ELR (cell line): ENCODE measurements at regions not wholly inside any gene's neighbourhood (a gene's known extent, or its start where the extent isn't known, plus 50 kb on each side); places are given as distances from the start of the nearest gene placed in this dataset.
A peak's percentile ranks its signal among the peaks of the same experiment; 100 is the strongest.

Experiments used
- DNase-seq: peaks from one replicate; pipeline ENCODE4 v3.0.0-alpha.2; 2015; ENCODE audit warnings: low read depth

DNA sequence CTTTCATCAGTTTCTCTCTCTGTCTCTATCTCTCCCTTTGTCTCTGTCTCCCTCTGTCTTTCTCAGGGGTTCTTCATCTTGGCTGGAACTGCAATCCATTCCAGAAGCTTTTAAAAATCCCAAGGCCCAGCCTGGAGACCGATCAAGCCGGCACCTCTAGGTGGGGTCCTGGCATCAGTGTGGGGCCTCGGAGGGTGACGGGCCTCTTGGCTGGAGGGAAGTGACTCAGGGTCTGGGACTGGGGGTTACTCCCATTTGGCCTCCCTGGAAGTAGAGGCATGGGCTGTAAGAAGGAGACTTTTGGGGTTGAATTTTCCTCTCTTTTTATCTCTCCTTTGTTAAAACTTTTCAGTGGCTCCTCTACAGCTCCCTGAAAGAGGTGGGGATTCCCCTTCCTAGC is 52.8 kb upstream of the OTOF start:
- peak; percentile 62 for DNase-seq

DNA sequence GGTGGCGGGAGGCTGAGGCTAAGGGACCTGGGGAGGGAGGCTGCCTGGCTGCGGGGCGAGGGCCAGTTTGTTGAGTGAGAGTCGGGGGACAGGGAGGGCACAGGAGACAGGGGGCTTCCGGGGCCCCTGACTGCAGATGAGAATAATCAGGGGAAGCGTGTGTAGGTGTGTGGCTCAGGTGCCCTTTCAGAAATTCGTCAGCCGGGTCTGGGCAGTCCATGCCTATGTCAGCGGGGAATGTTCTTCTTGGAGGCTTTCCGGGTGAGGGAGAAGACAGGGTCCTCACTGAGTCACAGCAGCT is 52.3 kb upstream of the OTOF start:
- no peak for DNase-seq

GRCh38 chr2:26529406-26530239 is 51.7 kb upstream of the OTOF start:
- no peak for DNase-seq

GRCh38 chr2:26528836-26529235 is 50.9 kb upstream of the OTOF start:
- no peak for DNase-seq

DNA sequence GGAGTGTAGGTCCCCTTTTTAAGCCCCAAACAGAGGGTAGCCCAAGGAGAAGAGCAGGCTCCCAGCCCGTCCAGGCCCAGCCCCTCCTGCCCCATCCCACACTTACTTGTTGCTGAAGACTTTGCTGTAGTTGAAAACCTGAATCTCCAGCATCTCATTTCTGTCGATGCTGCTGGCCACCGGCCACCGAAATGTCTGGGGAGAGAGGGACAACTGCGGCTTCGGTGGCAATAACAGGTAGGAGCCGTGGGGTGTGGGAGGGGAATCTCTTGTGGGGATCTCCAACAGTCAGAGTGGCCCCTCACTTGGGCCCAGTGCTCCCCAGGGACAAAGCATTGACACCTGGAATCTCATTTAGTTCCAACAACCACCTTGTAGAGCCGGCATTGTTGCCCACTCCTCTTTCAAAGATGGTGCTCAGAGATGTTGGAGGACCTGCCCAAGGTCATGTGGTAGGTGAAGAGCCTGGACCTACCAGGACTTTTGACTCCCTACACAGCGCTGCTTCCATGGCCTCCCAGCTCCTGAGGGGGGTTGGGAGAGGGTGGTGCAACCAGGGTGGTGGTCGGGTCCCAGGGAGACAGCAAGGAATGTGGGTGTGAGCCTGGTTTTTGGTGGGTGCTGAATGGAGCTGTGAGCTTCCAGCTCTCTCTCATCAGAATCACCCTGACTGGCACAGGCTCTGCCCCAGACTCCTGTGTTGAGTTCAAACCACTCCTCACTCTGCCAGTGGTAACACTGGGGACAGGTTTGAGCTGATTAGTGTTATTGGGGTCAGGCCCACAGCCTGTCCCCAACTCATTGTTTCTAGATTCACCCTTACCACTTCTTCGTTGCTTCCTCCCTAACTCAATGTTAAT is 50.0 kb upstream of the OTOF start:
- DNase-seq: no peak
